ENCODE measurements at regions not wholly inside any gene's neighbourhood (a gene's known extent, or its start where the extent isn't known, plus 50 kb on each side); places are given as distances from the start of the nearest gene placed in this dataset.

DNA sequence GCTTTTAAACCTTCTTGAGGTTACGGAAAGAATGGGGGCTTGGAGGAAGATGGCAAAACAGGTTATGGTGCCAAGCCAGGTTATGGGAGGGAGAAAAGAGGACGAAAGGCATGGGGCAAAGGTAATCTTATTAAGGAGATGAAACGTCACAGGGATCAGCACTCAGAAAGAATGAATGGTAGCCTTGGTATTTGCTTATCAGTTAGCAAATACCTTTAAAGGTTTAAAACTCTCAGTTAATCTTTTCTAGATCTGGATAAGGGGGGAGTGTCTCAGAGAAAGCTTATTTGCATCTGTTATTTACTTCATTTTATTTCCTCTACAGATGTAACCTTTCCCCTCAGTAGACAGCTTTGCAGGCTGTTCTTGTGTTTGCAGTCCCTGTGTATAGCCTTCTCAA is 55.5 kb upstream of the EEF1E1 start:
- TF ChIP-seq, protein P1, sequence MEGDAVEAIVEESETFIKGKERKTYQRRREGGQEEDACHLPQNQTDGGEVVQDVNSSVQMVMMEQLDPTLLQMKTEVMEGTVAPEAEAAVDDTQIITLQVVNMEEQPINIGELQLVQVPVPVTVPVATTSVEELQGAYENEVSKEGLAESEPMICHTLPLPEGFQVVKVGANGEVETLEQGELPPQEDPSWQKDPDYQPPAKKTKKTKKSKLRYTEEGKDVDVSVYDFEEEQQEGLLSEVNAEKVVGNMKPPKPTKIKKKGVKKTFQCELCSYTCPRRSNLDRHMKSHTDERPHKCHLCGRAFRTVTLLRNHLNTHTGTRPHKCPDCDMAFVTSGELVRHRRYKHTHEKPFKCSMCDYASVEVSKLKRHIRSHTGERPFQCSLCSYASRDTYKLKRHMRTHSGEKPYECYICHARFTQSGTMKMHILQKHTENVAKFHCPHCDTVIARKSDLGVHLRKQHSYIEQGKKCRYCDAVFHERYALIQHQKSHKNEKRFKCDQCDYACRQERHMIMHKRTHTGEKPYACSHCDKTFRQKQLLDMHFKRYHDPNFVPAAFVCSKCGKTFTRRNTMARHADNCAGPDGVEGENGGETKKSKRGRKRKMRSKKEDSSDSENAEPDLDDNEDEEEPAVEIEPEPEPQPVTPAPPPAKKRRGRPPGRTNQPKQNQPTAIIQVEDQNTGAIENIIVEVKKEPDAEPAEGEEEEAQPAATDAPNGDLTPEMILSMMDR (IDR thresholded peaks at IDR 0.05; ENCODE audit: low read depth, low read length, poor library complexity, severe bottlenecking): no peak
- TF ChIP-seq EZH2phosphoT487 (IDR thresholded peaks at IDR 0.05; ENCODE audit: borderline replicate concordance, low read length): no peak

Data from DOHH2 (cell line).